ENCODE measurements at regions not wholly inside any gene's neighbourhood (a gene's known extent, or its start where the extent isn't known, plus 50 kb on each side); places are given as distances from the start of the nearest gene placed in this dataset.
"Not testable (repeated sequence)": the region's sequence is repeated elsewhere in the genome, so short reads cannot be mapped to it uniquely, and the experiment has no call there.

GRCh38 chr14:34381304-34381703, 80.7 kb downstream of the SPTSSA start:
- DNase-seq (ENCODE audit: low read depth), result not testable (repeated sequence)

- DNase-seq (ENCODE audit: low read depth), result no peak
Observed at GRCh38 chr14:34380471-34380845, 81.6 kb downstream of the SPTSSA start.

GRCh38 chr14:34379816-34380470, 82.1 kb downstream of the SPTSSA start:
- no peak for DNase-seq (ENCODE audit: low read depth)

- DNase-seq (ENCODE audit: low read depth), result no peak
Observed at GRCh38 chr14:34376649-34377267, 85.3 kb downstream of the SPTSSA start.

- DNase-seq (ENCODE audit: low read depth), result no peak
Observed at GRCh38 chr14:34374998-34375740, 86.9 kb downstream of the SPTSSA start.

GRCh38 chr14:34373191-34373590, 88.8 kb downstream of the SPTSSA start:
- no peak for DNase-seq (ENCODE audit: low read depth)

GRCh38 chr14:34372786-34373185, 89.3 kb downstream of the SPTSSA start:
- no peak for DNase-seq (ENCODE audit: low read depth)

- DNase-seq (ENCODE audit: low read depth), result no peak
Observed at GRCh38 chr14:34369648-34370030, 92.4 kb downstream of the SPTSSA start.

- no peak for DNase-seq (ENCODE audit: low read depth)
Observed at GRCh38 chr14:34368971-34369647, 92.9 kb downstream of the SPTSSA start.

GRCh38 chr14:34368115-34368970, 93.7 kb downstream of the SPTSSA start:
- no peak for DNase-seq (ENCODE audit: low read depth)

- no peak for DNase-seq (ENCODE audit: low read depth)
Observed at GRCh38 chr14:34365309-34365915, 96.6 kb downstream of the SPTSSA start.

- DNase-seq (ENCODE audit: low read depth), result no peak
Observed at GRCh38 chr14:34364201-34364600, 97.8 kb downstream of the SPTSSA start.

- DNase-seq (ENCODE audit: low read depth), result no peak
Observed at GRCh38 chr14:34363733-34364134, 98.3 kb downstream of the SPTSSA start.

- no peak for DNase-seq (ENCODE audit: low read depth)
Observed at GRCh38 chr14:34362641-34363251, 99.3 kb downstream of the SPTSSA start.

- no peak for DNase-seq (ENCODE audit: low read depth)
Observed at GRCh38 chr14:34361504-34362011, 100.5 kb downstream of the SPTSSA start.

- no peak for DNase-seq (ENCODE audit: low read depth)
Observed at GRCh38 chr14:34359420-34360117, 102.5 kb downstream of the SPTSSA start.

GRCh38 chr14:34356264-34356654, 105.8 kb downstream of the SPTSSA start:
- DNase-seq (ENCODE audit: low read depth), result no peak

GRCh38 chr14:34355584-34356263, 106.3 kb downstream of the SPTSSA start:
- DNase-seq (ENCODE audit: low read depth), result no peak

- DNase-seq (ENCODE audit: low read depth), result no peak
Observed at GRCh38 chr14:34354556-34354955, 107.5 kb downstream of the SPTSSA start.

GRCh38 chr14:34350903-34351302, 111.1 kb downstream of the SPTSSA start:
- DNase-seq (ENCODE audit: low read depth), result no peak
